HCT116 (cell line): ENCODE measurements at regions not wholly inside any gene's neighbourhood (a gene's known extent, or its start where the extent isn't known, plus 50 kb on each side); places are given as distances from the start of the nearest gene placed in this dataset.

Experiments
- POLR2A ChIP-seq: IDR thresholded peaks from 2 replicates; pipeline ENCODE4 v1.7.0; 2011; ENCODE audit warnings: borderline replicate concordance; ENCODE audit not compliant: insufficient read depth, insufficient read length; ENCODE audit errors: extremely low read depth
- POLR2AphosphoS5 ChIP-seq: IDR thresholded peaks from 2 replicates; pipeline ENCODE4 v1.6.1; 2011; ENCODE audit warnings: mild to moderate bottlenecking, low read depth, low read length, moderate library complexity
- TF ChIP-seq, protein P1 (sequence below), 3 experiments: fragments of 200-600 bp in 1 of 3; sonication (generic) in 1 of 3; IDR thresholded peaks in 2 of 3; conservative IDR thresholded peaks in 1 of 3; 2 replicates each; pipeline ENCODE4 v1.5.1; 2012 to 2017; ENCODE audit warnings: low read depth in 2 of 3, low read length in 2 of 3, antibody characterized with exemption in 1 of 3, borderline replicate concordance in 1 of 3, control low read depth in 1 of 3, mild to moderate bottlenecking in 1 of 3, mixed read lengths in 1 of 3, mixed run types in 1 of 3, moderate library complexity in 1 of 3; ENCODE audit not compliant: insufficient read depth in 1 of 3

DNA sequence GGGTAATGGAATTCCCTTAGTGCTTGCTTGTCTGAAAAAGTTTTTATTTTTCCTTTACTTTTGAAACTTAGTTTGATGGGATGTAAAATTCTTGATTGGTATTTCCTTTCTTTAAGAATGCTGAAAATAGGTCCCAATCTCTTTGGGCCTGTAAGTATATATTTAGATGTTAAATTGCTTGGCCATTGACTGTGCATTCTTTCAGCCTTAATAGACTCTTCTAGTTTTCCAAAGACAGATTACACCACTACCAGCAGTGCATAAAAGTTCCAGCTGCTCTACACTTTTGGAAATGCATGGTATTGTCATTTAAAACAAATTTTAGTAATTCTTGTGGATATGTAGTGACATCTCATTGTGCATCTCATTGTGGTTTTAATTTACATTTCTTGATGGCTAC lies 464.8 kb upstream of the USP24 start:
- TF ChIP-seq POLR2A (no peak), POLR2AphosphoS5 (no peak)
- TF ChIP-seq, protein P1, sequence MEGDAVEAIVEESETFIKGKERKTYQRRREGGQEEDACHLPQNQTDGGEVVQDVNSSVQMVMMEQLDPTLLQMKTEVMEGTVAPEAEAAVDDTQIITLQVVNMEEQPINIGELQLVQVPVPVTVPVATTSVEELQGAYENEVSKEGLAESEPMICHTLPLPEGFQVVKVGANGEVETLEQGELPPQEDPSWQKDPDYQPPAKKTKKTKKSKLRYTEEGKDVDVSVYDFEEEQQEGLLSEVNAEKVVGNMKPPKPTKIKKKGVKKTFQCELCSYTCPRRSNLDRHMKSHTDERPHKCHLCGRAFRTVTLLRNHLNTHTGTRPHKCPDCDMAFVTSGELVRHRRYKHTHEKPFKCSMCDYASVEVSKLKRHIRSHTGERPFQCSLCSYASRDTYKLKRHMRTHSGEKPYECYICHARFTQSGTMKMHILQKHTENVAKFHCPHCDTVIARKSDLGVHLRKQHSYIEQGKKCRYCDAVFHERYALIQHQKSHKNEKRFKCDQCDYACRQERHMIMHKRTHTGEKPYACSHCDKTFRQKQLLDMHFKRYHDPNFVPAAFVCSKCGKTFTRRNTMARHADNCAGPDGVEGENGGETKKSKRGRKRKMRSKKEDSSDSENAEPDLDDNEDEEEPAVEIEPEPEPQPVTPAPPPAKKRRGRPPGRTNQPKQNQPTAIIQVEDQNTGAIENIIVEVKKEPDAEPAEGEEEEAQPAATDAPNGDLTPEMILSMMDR (IDR thresholded peaks at IDR 0.05 in 2 of 3, conservative IDR thresholded peaks at IDR 0.05 in 1 of 3; ENCODE audit: borderline replicate concordance in 1 of 3, insufficient read depth in 1 of 3, low read depth in 2 of 3, low read length in 2 of 3): no peak
